ENCODE measurements at regions not wholly inside any gene's neighbourhood (a gene's known extent, or its start where the extent isn't known, plus 50 kb on each side); places are given as distances from the start of the nearest gene placed in this dataset.

DNA sequence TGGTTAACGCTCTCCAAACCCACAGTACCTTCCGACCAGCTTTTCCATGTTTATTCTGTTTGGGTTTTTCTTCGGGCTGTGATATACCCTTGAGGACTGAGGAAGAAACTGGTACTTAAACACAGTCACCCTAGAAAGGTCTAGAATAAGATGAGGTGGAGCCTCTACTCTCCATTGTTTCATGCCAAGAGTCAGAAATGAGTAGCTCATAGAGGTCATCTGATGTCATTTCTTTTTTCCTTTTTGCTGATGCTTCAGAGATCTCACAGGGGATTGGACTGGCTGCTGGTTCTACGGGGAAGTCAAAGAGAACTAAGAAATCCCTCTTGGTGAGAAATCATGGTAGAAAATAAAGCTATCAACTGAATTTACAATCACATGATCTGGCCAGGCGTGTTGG lies 538.2 kb upstream of the TMEM132C start:
- H3K4me3 ChIP-seq (ENCODE audit: control insufficient read depth, low read depth, low read length): no peak overlapping the region
- TF ChIP-seq, protein P1, sequence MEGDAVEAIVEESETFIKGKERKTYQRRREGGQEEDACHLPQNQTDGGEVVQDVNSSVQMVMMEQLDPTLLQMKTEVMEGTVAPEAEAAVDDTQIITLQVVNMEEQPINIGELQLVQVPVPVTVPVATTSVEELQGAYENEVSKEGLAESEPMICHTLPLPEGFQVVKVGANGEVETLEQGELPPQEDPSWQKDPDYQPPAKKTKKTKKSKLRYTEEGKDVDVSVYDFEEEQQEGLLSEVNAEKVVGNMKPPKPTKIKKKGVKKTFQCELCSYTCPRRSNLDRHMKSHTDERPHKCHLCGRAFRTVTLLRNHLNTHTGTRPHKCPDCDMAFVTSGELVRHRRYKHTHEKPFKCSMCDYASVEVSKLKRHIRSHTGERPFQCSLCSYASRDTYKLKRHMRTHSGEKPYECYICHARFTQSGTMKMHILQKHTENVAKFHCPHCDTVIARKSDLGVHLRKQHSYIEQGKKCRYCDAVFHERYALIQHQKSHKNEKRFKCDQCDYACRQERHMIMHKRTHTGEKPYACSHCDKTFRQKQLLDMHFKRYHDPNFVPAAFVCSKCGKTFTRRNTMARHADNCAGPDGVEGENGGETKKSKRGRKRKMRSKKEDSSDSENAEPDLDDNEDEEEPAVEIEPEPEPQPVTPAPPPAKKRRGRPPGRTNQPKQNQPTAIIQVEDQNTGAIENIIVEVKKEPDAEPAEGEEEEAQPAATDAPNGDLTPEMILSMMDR (IDR thresholded peaks at IDR 0.05; ENCODE audit: control insufficient read depth, insufficient read depth, low read depth, low read length, missing control alignments): no peak
- no peak for DNase-seq (ENCODE audit: low read depth)

DNA sequence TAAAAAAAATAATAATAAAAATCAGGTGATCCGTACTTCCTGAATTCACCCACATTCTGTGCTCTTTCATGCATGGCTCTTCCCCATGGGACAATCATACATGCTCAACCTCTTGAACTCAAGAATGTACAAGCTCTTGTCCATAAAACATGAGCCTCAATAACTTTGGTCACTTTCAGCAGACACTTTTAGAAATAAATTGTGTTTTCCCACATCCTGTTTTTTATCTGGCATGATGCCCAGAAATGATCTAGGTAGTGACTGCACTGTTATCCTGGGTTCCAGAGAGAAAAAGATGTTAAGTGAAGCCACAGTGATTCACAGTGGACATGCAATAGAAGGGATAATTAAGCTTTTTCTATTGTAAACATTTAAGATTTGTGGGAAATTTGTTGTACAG lies 537.6 kb upstream of the TMEM132C start:
- TF ChIP-seq, protein P1 (IDR thresholded peaks at IDR 0.05; ENCODE audit: control insufficient read depth, insufficient read depth, low read depth, low read length, missing control alignments): no peak
- no peak for DNase-seq (ENCODE audit: low read depth)
- H3K4me3 ChIP-seq (ENCODE audit: control insufficient read depth, low read depth, low read length): no peak overlapping the region

DNA sequence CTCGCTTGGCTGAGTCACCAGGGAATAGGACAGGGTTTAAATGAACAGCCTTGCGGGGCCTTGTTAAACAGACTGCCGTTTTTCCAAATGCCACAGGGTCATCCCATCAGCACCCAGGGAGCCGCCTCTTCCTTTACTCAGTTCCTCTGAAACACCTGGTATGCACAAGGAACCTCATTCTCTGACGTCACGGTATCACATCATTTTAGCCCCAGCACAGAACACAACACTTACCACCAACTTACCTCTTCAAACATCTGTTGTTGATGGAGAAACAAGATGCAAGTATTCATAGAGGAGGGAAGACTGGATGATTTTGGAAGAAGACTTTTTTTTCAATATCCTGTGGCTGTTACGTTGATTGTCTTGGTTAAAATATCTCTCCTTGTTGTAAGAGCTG lies 535.3 kb upstream of the TMEM132C start:
- TF ChIP-seq, protein P1 (IDR thresholded peaks at IDR 0.05; ENCODE audit: control insufficient read depth, insufficient read depth, low read depth, low read length, missing control alignments): no peak
- no peak for DNase-seq (ENCODE audit: low read depth)
- H3K4me3 ChIP-seq (ENCODE audit: control insufficient read depth, low read depth, low read length): no peak overlapping the region

DNA sequence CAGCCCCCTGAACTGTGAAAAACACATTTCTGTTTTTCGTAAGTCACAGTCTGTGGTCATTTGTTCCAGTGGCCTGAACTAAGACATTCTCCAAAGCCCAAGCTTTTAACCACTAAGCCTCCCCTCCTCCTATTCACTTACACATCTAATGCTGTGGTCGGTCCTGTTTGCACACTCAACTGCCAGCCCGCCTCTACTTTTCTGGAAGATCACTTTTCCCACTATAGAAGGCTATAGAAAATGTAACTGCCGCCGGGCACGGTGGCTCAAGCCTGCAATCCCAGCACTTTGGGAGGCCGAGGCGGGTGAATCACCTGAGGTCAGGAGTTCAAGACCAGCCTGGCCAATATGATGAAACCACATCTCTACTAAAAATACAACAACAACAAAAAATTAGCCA lies 524.7 kb upstream of the TMEM132C start:
- no peak for DNase-seq (ENCODE audit: low read depth)
- no peak overlapping the region for H3K4me3 ChIP-seq (ENCODE audit: control insufficient read depth, low read depth, low read length)
- TF ChIP-seq, protein P1 (IDR thresholded peaks at IDR 0.05; ENCODE audit: control insufficient read depth, insufficient read depth, low read depth, low read length, missing control alignments): no peak

DNA sequence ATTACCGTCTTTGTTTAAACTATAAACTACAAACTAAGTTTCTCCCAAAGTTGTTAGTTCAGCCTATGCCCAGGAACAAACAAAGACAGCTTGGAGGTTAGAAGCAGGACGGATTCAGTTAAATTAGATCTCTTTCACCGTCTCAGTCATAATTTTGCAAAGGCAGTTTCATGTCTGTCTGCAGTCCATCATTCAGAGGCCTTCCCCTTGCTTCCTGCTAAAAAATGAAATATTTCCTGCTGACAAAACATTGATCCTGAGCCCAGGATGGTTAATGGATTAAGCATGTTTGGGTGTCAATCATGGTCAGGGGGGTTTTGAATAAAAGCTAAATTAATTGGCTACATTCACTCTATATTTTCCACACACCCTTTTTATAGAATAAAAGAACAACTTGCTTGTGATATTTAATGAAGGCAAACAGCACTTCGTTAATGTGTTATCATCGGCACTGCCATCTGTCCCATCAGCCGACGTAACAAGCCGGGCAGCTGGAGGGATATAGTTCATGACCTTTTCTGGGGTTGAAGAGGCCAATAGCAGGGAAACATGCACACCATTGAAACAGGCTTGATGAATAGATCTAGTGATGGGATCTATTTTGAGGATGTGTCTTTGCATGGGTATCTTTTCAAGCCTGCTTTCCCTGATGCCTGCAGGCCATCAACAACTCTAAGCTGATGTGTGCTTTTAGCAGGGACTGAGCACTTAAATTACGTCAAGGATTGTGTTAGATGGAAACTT lies 521.3 kb upstream of the TMEM132C start:
- no peak overlapping the region for H3K4me3 ChIP-seq (ENCODE audit: control insufficient read depth, low read depth, low read length)
- TF ChIP-seq, protein P1 (IDR thresholded peaks at IDR 0.05; ENCODE audit: control insufficient read depth, insufficient read depth, low read depth, low read length, missing control alignments): no peak
- no peak for DNase-seq (ENCODE audit: low read depth)

DNA sequence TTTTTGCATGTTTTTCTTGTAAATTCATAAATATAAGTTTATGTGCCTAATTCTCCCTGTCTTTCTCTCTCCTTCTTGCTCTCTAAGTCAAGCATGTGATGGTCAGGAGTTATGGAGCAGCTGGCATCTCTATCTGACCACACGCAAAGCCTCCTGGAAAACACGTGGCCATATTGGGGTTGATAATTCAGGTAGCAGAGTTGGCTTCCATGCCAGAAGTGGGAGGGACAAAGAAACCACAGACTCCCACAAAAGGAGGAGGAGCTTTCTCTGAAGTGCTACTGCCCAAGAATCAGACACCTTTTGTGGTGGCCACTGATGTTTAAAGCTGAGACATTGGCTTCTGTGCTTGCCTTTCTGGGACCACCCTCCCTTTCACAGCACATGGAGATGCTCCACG lies 517.6 kb upstream of the TMEM132C start:
- TF ChIP-seq, protein P1 (IDR thresholded peaks at IDR 0.05; ENCODE audit: control insufficient read depth, insufficient read depth, low read depth, low read length, missing control alignments): no peak
- DNase-seq (ENCODE audit: low read depth): no peak
- no peak overlapping the region for H3K4me3 ChIP-seq (ENCODE audit: control insufficient read depth, low read depth, low read length)
